GM12875 (cell line): ENCODE measurements at regions not wholly inside any gene's neighbourhood (a gene's known extent, or its start where the extent isn't known, plus 50 kb on each side); places are given as distances from the start of the nearest gene placed in this dataset.

Experiments used
- H3K4me3 ChIP-seq: one replicate; pipeline ENCODE4 v1.5.1; 2011; ENCODE audit warnings: low read depth, low read length, control low read depth
- TF ChIP-seq, protein P1 (sequence below): IDR thresholded peaks from 2 replicates; pipeline ENCODE4 v1.5.1; 2011; ENCODE audit warnings: low read depth, mild to moderate bottlenecking, control low read depth, inconsistent platforms, low read length, moderate library complexity, borderline replicate concordance; ENCODE audit not compliant: insufficient read depth

DNA sequence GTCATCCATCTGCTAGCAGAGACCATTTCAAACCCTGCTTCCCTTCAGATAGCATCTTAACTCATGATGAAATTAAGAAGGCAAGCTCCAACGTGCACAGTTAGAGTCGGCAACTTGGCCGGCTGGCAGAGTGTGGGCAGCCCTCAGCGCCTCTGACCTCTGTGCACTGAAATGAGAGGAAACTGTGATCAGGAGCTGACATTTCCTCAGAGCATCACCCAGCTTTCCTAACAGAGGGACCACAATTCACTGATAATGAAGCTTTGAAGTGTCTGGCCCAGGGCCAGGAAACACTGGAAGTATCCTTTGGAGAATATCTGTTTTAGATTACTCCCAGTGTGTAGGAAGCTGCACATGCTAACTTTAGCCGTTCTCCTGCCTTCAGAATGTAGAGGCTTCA is 145.0 kb upstream of the ZC3H11B start:
- TF ChIP-seq, protein P1, sequence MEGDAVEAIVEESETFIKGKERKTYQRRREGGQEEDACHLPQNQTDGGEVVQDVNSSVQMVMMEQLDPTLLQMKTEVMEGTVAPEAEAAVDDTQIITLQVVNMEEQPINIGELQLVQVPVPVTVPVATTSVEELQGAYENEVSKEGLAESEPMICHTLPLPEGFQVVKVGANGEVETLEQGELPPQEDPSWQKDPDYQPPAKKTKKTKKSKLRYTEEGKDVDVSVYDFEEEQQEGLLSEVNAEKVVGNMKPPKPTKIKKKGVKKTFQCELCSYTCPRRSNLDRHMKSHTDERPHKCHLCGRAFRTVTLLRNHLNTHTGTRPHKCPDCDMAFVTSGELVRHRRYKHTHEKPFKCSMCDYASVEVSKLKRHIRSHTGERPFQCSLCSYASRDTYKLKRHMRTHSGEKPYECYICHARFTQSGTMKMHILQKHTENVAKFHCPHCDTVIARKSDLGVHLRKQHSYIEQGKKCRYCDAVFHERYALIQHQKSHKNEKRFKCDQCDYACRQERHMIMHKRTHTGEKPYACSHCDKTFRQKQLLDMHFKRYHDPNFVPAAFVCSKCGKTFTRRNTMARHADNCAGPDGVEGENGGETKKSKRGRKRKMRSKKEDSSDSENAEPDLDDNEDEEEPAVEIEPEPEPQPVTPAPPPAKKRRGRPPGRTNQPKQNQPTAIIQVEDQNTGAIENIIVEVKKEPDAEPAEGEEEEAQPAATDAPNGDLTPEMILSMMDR, result no peak
- no peak overlapping the region for H3K4me3 ChIP-seq

DNA sequence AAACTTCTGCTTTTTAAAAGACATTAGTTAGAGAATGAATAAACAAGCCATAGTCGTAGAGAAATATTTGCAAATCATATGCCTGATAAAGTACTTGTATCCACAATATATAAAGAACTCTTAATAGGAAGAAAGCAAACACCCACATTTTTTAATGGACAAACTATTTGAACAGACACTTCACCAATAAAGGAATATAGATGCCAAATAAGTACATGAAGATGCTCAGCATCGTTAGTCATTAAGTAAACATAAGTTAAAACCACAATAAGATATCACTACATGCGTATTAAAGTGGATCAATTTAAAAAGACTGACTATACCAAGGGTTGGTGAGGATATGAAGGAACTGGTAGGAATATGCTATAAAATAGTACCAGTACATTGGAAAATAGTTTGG is 142.3 kb upstream of the ZC3H11B start:
- TF ChIP-seq, protein P1, result no peak
- H3K4me3 ChIP-seq, result no peak overlapping the region

DNA sequence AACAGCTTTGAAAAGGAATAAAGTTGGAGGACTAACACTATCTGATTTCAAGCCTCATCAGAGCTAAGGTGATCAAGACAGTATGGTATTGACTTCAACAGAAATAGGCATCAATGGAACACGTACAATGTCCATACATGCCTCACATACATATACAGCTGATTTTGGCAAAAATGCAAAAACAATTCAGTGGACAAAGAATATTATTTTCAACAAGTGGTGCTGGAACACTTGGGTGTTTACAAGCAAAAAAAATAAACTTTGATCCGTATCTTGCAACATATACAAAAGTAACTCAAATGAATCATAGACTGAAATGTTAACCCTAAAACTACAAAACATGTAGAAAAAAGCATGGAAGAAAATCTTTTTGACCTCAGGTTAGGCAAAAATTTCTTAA is 141.9 kb upstream of the ZC3H11B start:
- H3K4me3 ChIP-seq, result no peak overlapping the region
- TF ChIP-seq, protein P1, result no peak

DNA sequence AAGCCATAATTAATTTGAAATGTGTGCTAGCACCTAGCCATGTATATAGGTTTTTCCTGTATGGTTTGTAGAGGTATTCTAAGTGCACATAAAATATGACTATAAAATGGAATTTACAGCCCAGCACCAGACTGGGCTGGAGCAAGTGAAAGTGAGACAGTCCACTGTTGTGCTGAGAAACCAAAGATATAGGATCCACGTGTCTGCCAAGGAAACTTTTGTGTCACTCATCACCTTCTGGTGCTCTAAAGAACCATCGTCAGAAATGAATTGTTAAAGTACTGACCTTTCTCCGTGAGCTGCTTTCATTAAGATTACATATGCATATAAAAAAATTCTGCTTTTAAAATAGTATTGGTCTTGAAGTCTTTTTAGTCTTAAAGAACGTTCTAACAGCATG is 141.0 kb upstream of the ZC3H11B start:
- TF ChIP-seq, protein P1, result no peak
- no peak overlapping the region for H3K4me3 ChIP-seq

DNA sequence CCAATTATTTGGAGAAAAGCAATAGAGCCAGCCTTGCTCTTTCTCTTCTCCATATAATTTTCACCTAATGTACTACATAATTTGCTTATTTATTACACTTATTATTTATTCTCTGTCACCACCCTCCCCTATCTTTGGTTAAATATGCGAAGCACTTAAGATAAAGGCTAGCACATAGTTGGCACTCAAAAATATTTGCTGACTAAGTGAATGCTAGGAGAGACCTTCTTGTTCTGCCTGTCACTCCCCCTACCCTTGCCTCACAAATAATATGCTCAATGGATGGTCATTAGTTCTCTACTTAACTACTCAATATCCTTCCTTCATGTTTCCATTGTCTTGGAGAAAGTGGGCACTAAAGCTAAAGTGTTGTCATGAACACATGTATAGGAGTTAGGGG is 139.7 kb upstream of the ZC3H11B start:
- TF ChIP-seq, protein P1, result no peak
- H3K4me3 ChIP-seq, result no peak overlapping the region

DNA sequence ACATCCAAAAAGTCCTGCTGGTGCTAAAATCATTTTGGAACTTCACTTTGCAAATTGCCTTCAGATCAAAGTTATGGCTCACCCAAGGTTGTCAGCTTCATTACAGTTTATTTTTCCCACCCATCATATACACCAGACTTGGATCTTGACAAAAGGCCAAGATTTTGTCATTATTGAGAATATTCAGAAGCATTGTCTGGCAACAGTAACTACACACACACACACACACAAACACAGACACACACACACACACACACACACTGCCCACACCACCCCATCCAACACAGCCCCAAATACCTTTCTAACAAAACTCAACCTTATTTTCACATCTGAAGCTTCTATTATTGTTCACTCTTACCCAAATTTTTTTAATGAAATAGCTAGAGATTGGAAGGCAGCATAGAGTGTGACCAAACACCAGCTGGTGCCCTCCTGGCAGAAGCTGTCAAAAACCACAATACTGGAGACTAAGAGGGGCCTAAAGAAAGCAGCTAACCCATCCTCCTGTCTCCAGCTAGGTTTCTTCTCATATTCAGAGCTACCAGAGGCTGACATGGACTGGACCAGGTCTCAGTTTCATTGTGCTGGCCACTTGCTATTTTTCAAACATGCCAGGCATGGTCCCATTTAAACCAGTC is 139.1 kb upstream of the ZC3H11B start:
- TF ChIP-seq, protein P1, result no peak
- no peak overlapping the region for H3K4me3 ChIP-seq

DNA sequence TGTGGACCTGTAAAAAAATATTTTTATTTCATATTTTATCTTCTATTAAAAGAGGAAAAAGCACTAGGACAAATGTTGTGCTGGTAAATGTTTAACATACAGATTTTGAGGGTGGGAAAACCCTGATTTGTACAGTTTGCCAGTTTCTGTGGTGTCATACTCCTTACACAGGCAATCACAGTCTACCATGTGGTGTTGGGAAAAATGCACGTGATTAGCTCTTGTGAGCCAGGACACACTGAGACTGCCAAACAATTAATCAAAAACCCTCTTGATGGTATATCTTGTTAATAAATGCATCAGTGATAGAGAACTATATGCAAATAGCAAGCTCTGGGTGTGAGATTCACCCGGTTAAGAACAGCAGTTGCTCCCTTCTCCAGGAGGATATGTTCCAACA is 136.5 kb upstream of the ZC3H11B start:
- TF ChIP-seq, protein P1, result no peak

More for the DNA sequence above, 136.5 kb upstream of the ZC3H11B start:
- H3K4me3 ChIP-seq, result no peak overlapping the region
